IPS-20b (cell line): ENCODE measurements at regions not wholly inside any gene's neighbourhood (a gene's known extent, or its start where the extent isn't known, plus 50 kb on each side); places are given as distances from the start of the nearest gene placed in this dataset.

Experiments
- H3K27ac ChIP-seq: one replicate; pipeline ENCODE4 v1.5.1; 2013; ENCODE audit warnings: low read length
- H3K27me3 ChIP-seq: 2 replicates; pipeline ENCODE4 v1.6.1; 2013; ENCODE audit warnings: mild to moderate bottlenecking, low read length, inconsistent platforms; ENCODE audit not compliant: insufficient read depth
- H3K36me3 ChIP-seq: 2 replicates; pipeline ENCODE4 v1.6.1; 2013; ENCODE audit warnings: low read depth, mild to moderate bottlenecking, inconsistent platforms, low read length, moderate library complexity; ENCODE audit not compliant: insufficient read depth
- H3K4me1 ChIP-seq: 2 replicates; pipeline ENCODE4 v1.6.1; 2013; ENCODE audit warnings: mild to moderate bottlenecking, control low read depth, inconsistent platforms, low read length, moderate library complexity; ENCODE audit not compliant: insufficient read depth
- H3K4me3 ChIP-seq: 2 replicates; pipeline ENCODE4 v1.5.1; 2013; ENCODE audit warnings: mild to moderate bottlenecking, low read length, inconsistent platforms
- H3K9ac ChIP-seq: 2 replicates; pipeline ENCODE4 v1.6.1; 2013; ENCODE audit warnings: low read depth, mild to moderate bottlenecking, inconsistent platforms, low read length, moderate library complexity
- H3K9me3 ChIP-seq: 2 replicates; pipeline ENCODE4 v1.6.1; 2013; ENCODE audit warnings: mild to moderate bottlenecking, low read depth, low read length, inconsistent platforms; ENCODE audit not compliant: insufficient read depth

- H3K36me3 ChIP-seq: no peaks in the 10 kb centered on the region
- H3K9ac ChIP-seq: no peak overlapping the region
- no peaks in the 10 kb centered on the region; the same call in 1 of the 2 replicates for H3K9me3 ChIP-seq
- H3K4me1 ChIP-seq: no peaks in the 10 kb centered on the region
- no peak overlapping the region for H3K4me3 ChIP-seq
- H3K27ac ChIP-seq: no peak overlapping the region
- H3K27me3 ChIP-seq: no peaks in the 10 kb centered on the region
Measured at GRCh38 chr4:54954656-54955388, 170.6 kb downstream of the KDR start.

- Histone ChIP-seq H3K36me3 (no peaks in the 10 kb centered on the region), H3K4me1 (no peaks in the 10 kb centered on the region), H3K9me3 (no peaks in the 10 kb centered on the region), H3K4me3 (no peak overlapping the region), H3K27me3 (no peaks in the 10 kb centered on the region), H3K9ac (no peak overlapping the region), H3K27ac (no peak overlapping the region)
Measured at GRCh38 chr4:54946741-54947140, 178.7 kb downstream of the KDR start.

- no peak overlapping the region for H3K4me3 ChIP-seq
- no peaks in the 10 kb centered on the region for H3K4me1 ChIP-seq
- no peak overlapping the region for H3K9ac ChIP-seq
- H3K36me3 ChIP-seq: no peaks in the 10 kb centered on the region
- no peak overlapping the region for H3K27ac ChIP-seq
- no peaks in the 10 kb centered on the region for H3K9me3 ChIP-seq
- no peaks in the 10 kb centered on the region for H3K27me3 ChIP-seq
Measured at GRCh38 chr4:54945838-54946237, 179.6 kb downstream of the KDR start.

GRCh38 chr4:54942721-54943120 lies 182.7 kb downstream of the KDR start:
- H3K9me3 ChIP-seq: no peaks in the 10 kb centered on the region
- no peak overlapping the region for H3K27ac ChIP-seq
- no peak overlapping the region for H3K4me3 ChIP-seq
- H3K36me3 ChIP-seq: no peaks in the 10 kb centered on the region
- no peaks in the 10 kb centered on the region for H3K4me1 ChIP-seq
- H3K9ac ChIP-seq: no peak overlapping the region
- no peaks in the 10 kb centered on the region for H3K27me3 ChIP-seq

- Histone ChIP-seq H3K36me3 (no peaks in the 10 kb centered on the region), H3K9ac (no peak overlapping the region), H3K27ac (no peak overlapping the region)
Measured at GRCh38 chr4:54941994-54942552, 183.3 kb downstream of the KDR start.

GRCh38 chr4:54940996-54941865 lies 184.2 kb downstream of the KDR start:
- Histone ChIP-seq H3K4me3 (no peak overlapping the region), H3K4me1 (no peaks in the 10 kb centered on the region), H3K9ac (no peak overlapping the region), H3K27ac (no peak overlapping the region), H3K36me3 (no peaks in the 10 kb centered on the region), H3K27me3 (no peaks in the 10 kb centered on the region), H3K9me3 (no peaks in the 10 kb centered on the region)

More at GRCh38 chr4:54941994-54942552, 183.3 kb downstream of the KDR start:
- no peaks in the 10 kb centered on the region for H3K9me3 ChIP-seq
- no peak overlapping the region for H3K4me3 ChIP-seq
- H3K27me3 ChIP-seq: no peaks in the 10 kb centered on the region
- no peaks in the 10 kb centered on the region for H3K4me1 ChIP-seq

- no peaks in the 10 kb centered on the region for H3K36me3 ChIP-seq
- no peaks in the 10 kb centered on the region for H3K27me3 ChIP-seq
- no peak overlapping the region for H3K27ac ChIP-seq
- no peaks in the 10 kb centered on the region for H3K4me1 ChIP-seq
- H3K9me3 ChIP-seq: no peaks in the 10 kb centered on the region
- no peak overlapping the region for H3K4me3 ChIP-seq
- no peak overlapping the region for H3K9ac ChIP-seq
Measured at GRCh38 chr4:54937501-54937900, 187.9 kb downstream of the KDR start.

- H3K9me3 ChIP-seq: no peaks in the 10 kb centered on the region
- no peak overlapping the region for H3K9ac ChIP-seq
- H3K27me3 ChIP-seq: no peaks in the 10 kb centered on the region
- H3K36me3 ChIP-seq: no peaks in the 10 kb centered on the region
- no peak overlapping the region for H3K27ac ChIP-seq
- no peak overlapping the region for H3K4me3 ChIP-seq
- H3K4me1 ChIP-seq: 0 out of 2 replicates have a peak, but pooled peaks cover 7% of the 10 kb centered on the region
Measured at GRCh38 chr4:54933579-54933978, 191.8 kb downstream of the KDR start.

- no peak overlapping the region for H3K9ac ChIP-seq
- H3K27ac ChIP-seq: no peak overlapping the region
- no peaks in the 10 kb centered on the region for H3K9me3 ChIP-seq
- no peaks in the 10 kb centered on the region for H3K36me3 ChIP-seq
- H3K4me3 ChIP-seq: no peak overlapping the region
- H3K4me1 ChIP-seq: 0 out of 2 replicates have a peak, but pooled peaks cover 7% of the 10 kb centered on the region
- H3K27me3 ChIP-seq: no peaks in the 10 kb centered on the region
Measured at GRCh38 chr4:54930226-54930625, 195.2 kb downstream of the KDR start.

- Histone ChIP-seq H3K36me3 (no peaks in the 10 kb centered on the region), H3K27ac (no peak overlapping the region)
Measured at GRCh38 chr4:54929459-54929858, 195.9 kb downstream of the KDR start.

GRCh38 chr4:54924891-54925290 lies 200.5 kb downstream of the KDR start:
- no peaks in the 10 kb centered on the region for H3K9me3 ChIP-seq
- H3K27me3 ChIP-seq: no peaks in the 10 kb centered on the region
- no peak overlapping the region for H3K4me3 ChIP-seq
- H3K36me3 ChIP-seq: no peaks in the 10 kb centered on the region
- 0 out of 2 replicates have a peak, but pooled peaks cover 1% of the 10 kb centered on the region for H3K4me1 ChIP-seq
- H3K9ac ChIP-seq: no peak overlapping the region
- no peak overlapping the region for H3K27ac ChIP-seq

More at GRCh38 chr4:54929459-54929858, 195.9 kb downstream of the KDR start:
- Histone ChIP-seq H3K4me1 (0 out of 2 replicates have a peak, but pooled peaks cover 7% of the 10 kb centered on the region), H3K4me3 (no peak overlapping the region), H3K9me3 (no peaks in the 10 kb centered on the region), H3K9ac (no peak overlapping the region), H3K27me3 (no peaks in the 10 kb centered on the region)
